NOMO-1 treated with dmso at 0.1 percent for 144 hours (cell line): ENCODE measurements at regions not wholly inside any gene's neighbourhood (a gene's known extent, or its start where the extent isn't known, plus 50 kb on each side); places are given as distances from the start of the nearest gene placed in this dataset.

Source experiments
- DNase-seq: peaks from one replicate; lab custom pipeline; 2025; ENCODE audit not compliant: unreplicated experiment; lab: John Stamatoyannopoulos, UW

DNA sequence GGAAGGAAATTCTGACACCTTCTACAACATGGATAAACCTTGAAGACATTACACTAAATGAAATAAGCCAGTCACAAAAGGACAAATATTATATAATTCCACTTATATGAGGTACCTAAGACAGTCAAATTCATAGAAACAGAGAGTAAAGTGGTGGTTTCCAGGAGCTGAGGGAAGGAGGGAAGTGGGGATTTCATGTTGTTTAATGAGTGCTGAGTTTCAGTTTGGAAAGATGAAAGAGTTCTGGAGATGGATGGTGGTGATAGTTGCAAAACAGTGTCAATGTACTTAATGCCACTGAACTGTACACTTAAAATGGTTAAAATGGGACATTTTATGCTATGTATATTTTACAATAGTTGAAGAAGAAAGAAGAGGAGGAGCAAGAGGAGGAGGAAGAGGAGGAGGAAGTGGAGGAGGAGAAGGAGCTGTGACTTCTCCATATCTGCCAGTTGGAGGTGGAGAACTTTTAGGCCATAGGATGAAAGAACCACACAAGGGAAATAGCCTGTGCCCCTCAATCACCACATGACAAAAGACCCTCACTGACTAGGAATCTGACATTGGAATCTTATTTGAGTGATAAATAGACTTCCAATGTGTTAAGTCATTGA is 55.3 kb upstream of the LGALSL start:
- no peak for DNase-seq

DNA sequence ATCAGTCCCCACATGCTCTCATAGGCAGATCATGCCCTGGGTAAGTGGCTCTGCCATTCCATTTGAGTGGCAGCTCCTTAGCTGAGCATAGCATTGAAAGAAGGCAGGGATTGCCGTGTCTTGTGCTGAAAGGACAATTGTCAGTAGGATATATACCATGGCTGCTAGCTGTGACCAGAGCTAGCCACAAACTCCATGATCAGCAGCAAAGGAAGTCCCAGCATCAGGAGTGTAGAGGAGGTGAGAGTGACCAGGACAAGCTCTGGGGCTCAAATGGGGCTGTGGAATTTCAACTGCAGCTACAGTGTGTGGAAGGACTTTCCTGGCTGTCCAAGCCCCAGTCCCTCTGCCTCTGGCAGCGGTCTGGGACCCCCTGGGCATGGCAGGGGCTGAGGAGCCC is 54.4 kb upstream of the LGALSL start:
- no peak for DNase-seq

DNA sequence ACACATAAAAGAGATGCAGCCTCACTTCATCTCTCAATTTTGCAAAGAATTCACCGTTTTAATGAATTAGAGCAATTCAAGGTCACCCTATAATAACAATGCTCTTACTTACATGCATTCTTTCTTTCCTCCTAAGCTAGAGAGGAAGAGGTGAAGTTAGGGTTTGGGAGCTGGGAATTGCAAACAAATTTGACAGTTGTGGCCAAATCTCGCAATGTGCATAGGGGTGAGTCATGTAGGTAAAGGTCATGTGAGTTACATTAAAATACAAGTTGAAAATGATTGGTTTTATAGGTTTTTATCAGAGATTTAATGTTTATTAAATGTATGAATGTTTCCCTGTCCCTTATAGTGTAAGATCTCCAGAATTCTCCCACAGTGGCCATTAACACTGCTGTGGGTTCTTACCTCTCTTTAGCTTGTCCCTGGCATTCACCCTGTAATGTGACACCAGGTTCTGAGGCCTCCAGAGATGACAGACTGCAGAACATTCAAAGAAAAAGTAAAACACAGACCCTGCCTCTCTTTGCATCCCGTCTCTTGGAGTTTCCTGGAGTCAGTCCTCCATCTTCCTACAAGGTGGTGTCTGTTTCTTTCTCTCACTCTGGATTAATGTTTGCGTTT is 53.7 kb upstream of the LGALSL start:
- DNase-seq, result no peak

DNA sequence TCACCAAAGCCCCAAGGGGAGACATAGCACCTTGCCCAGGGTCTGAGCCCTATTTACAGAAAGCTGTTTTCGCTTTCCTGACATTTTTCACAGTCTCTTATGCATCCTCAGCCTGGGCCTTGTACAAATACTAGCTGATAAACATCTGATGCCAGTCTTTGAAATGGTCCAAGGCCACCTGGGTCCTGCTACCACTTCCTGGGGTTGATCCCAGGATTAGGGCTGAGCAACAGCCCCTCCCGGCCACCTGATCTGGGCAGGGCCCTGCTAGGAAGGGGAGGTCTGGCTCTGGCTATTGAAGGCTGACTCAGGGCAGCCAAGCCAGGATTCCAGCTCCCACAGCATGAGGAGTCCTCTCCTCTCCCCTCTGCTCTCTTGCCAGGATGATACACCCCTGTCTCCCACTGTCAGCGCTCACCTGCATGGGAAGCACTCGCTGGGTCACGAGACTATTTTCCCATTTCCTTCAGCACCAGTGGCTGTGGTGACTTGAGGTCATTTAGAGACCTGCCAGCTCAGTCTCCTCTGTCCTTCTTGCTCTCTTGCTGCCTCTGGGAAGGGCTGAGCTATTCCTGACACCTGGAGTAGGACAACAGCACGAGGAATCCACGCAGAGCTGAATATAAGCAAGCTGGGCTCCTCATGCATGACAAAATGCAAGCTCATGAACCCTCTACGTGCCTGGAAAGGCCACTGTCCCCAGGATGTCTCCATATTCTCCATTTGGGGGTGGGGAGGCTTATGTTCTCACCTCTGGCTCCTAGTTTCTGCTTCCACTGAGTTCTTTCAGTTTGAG is 53.0 kb upstream of the LGALSL start:
- no peak for DNase-seq

DNA sequence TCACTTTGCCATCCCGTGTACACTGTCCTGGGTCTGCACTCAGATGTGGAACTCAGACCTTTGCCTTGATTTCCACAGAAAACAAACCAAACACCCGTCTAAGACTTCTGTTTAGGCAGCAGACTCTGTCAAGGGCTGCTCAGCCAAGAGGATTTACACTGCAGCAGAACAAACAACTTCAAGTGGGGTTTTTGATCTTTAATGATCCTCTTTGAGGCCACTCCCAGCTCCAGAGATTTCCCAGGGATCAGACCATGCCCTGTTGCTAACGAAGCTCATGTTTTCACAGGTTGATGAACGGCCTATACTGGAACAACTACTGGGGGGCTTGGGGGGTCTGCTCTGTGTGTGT is 52.5 kb upstream of the LGALSL start:
- DNase-seq, result no peak

DNA sequence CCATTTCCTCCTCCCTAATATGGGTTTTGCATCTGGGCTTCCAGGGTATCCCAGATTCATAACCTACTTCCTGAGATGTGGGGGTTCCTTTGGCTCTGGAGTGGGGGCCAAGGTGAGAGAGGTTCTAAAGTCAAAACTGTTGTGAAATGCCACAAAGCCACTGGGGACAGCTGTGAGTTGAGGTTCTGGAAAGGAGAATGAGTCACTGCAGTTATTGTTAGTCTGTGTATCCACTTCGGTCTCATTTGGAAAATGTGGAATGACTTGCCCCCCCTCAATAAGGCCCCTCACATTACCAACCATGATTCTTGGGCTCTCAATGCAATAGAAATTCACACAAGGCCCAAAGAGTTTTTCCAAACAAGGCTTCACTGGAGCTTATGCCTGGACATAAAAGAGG is 51.1 kb upstream of the LGALSL start:
- no peak for DNase-seq

DNA sequence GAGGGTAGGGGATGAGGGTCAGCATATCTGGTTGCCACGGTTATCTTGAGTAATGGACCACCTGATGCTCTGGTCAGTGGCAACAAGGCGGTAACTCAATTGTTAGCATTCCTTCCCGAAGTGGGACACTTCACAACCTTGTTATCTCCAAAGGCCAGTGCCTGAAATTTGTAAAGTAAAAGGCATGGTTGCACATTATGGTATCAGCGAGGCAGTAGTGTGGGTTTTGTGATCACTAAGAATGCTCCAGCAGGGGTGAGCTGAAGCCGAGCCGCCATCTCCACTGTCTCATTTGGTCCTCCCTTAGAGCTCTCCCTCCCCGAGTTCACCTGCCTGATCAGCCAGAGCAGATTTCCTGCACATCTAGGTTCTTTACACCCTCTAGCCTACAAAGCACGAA is 50.5 kb upstream of the LGALSL start:
- no peak for DNase-seq

DNA sequence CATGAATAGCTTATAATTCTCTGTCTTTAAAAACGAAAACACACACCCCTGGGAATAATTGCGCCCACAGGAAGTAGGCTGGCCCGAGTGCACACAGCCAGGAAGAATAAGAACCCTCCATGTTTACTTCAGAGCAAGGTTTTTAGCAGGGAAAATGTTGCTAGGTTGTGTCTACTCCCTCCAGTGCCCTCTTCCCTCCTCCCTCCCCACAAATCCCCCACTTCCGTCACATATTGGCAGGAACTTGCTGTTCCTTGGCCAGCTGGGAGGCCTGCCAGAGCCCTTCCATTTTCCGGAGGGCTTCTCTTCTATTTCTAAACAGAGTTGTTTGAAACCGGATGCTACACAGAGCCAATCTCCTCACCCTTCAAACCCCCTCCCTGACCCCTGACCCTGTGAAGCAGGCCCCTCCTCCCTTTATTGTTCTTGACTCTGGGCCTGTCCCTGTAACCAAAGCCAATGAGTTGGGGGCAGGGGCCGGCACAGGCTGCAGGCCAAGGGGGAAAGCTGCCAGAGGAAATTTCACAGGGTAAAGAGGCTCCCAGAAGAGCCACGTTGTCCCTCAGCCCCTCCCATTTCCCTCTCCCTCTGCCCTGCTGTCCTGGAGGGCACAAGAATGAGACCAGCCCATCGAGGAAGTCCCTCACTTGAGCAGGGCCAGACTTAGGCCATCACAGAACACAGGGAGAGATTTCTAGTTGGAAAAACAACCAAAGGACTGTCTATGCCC is 49.8 kb upstream of the LGALSL start:
- DNase-seq, result no peak
